SK-N-SH (cell line): ENCODE measurements at regions not wholly inside any gene's neighbourhood (a gene's known extent, or its start where the extent isn't known, plus 50 kb on each side); places are given as distances from the start of the nearest gene placed in this dataset.

ENCODE experiments used
- CTCF ChIA-PET: fragments of 300-600, 350-600 bp; formaldehyde crosslinking; extraction: SDS; loops from one replicate; lab custom pipeline; 2021; lab: Yijun Ruan, JAX
- POLR2A ChIA-PET: fragments of 350-600 bp; sonication (Branson Sonifier 250); formaldehyde crosslinking; extraction: SDS; loops from one replicate; lab custom pipeline; 2020; ENCODE audit warnings: antibody characterized with exemption, inconsistent platforms; lab: Yijun Ruan, JAX
- DNase-seq: peaks from one replicate; pipeline ENCODE4 v3.0.0; 2012
- H2AFZ ChIP-seq: fragments of 200-600 bp; sonication (generic); 2 replicates; pipeline ENCODE4 v1.8.1; 2016; ENCODE audit warnings: antibody characterized with exemption, mild to moderate bottlenecking, low read depth
- H3F3A ChIP-seq: fragments of 200-600 bp; sonication (generic); replicated peaks from 2 replicates; pipeline ENCODE3; 2016; ENCODE audit warnings: antibody characterized with exemption, mild to moderate bottlenecking; ENCODE audit not compliant: insufficient read depth
- H3K27ac ChIP-seq, 2 experiments: fragments of 200-500 bp in 1 of 2; fragments of 200-600 bp in 1 of 2; sonication (Bioruptor generic) in 1 of 2; sonication (generic), shearing (Covaris generic) in 1 of 2; 2 replicates each; pipeline versions ENCODE4 v1.5.1 to v1.6.1; 2014 to 2016; ENCODE audit warnings: low read depth in 2 of 2, inconsistent platforms in 1 of 2, low read length in 1 of 2, mild to moderate bottlenecking in 1 of 2, mixed read lengths in 1 of 2
- H3K27me3 ChIP-seq: fragments of 200-600 bp; sonication (generic), shearing (Covaris generic); 2 replicates; pipeline ENCODE4 v1.6.1; 2016; ENCODE audit warnings: mixed run types; ENCODE audit not compliant: insufficient read depth
- H3K36me3 ChIP-seq, 2 experiments: fragments of 200-500 bp in 1 of 2; fragments of 200-600 bp in 1 of 2; sonication (Bioruptor generic) in 1 of 2; sonication (generic) in 1 of 2; replicated peaks in 1 of 2; 2 replicates each; pipeline versions ENCODE3 to v1.5.1; 2014 to 2016; ENCODE audit warnings: low read length in 1 of 2, mild to moderate bottlenecking in 1 of 2; ENCODE audit not compliant: insufficient read depth in 2 of 2, control insufficient read depth in 1 of 2
- H3K4me1 ChIP-seq, 2 experiments: fragments of 200-500 bp in 1 of 2; fragments of 200-600 bp in 1 of 2; sonication (Bioruptor generic) in 1 of 2; sonication (generic), shearing (Covaris generic) in 1 of 2; 2 replicates each; pipeline versions ENCODE4 v1.5.1 to v1.6.1; 2014 to 2016; ENCODE audit warnings: low read depth in 1 of 2, low read length in 1 of 2, mixed run types in 1 of 2; ENCODE audit not compliant: insufficient read depth in 2 of 2, control insufficient read depth in 1 of 2
- H3K4me2 ChIP-seq: fragments of 200-600 bp; sonication (generic), shearing (Covaris generic); 2 replicates; pipeline ENCODE4 v1.6.1; 2017; ENCODE audit warnings: mixed run types
- H3K4me3 ChIP-seq, 2 experiments: fragments of 200-500 bp in 1 of 2; fragments of 200-600 bp in 1 of 2; sonication (Bioruptor generic) in 1 of 2; sonication (generic), shearing (Covaris generic) in 1 of 2; 2 replicates each; pipeline versions ENCODE4 v1.5.1 to v1.8.1; 2014 to 2016; ENCODE audit warnings: low read depth in 2 of 2, inconsistent platforms in 1 of 2, low read length in 1 of 2, mild to moderate bottlenecking in 1 of 2, mixed read lengths in 1 of 2, moderate library complexity in 1 of 2
- H3K79me2 ChIP-seq: fragments of 200-600 bp; sonication (generic); 2 replicates; pipeline ENCODE4 v1.8.1; 2017; ENCODE audit warnings: mild to moderate bottlenecking; ENCODE audit not compliant: insufficient read depth
- H3K9ac ChIP-seq: fragments of 200-600 bp; sonication (generic); 2 replicates; pipeline ENCODE4 v1.6.1; 2017; ENCODE audit warnings: mixed run types
- H3K9me2 ChIP-seq: fragments of 200-600 bp; sonication (generic); 2 replicates; pipeline ENCODE4 v1.6.1; 2017; ENCODE audit warnings: mixed run types
- H3K9me3 ChIP-seq: fragments of 200-600 bp; sonication (generic); 2 replicates; pipeline ENCODE4 v1.6.1; 2017; ENCODE audit warnings: mixed run types, mild to moderate bottlenecking, moderate library complexity
- H4K20me1 ChIP-seq: fragments of 200-600 bp; sonication (generic); 2 replicates; pipeline ENCODE4 v1.6.1; 2017; ENCODE audit warnings: mild to moderate bottlenecking, mixed run types; ENCODE audit not compliant: insufficient read depth
- CHD2 ChIP-seq: fragments of 150-350 bp; IDR thresholded peaks from 2 replicates; pipeline ENCODE4 v1.6.1; 2018; ENCODE audit warnings: low read length; ENCODE audit not compliant: partially characterized antibody
- FOXJ3 ChIP-seq: sonication (generic); formaldehyde crosslinking; IDR thresholded peaks from 2 replicates; pipeline ENCODE4 v1.5.1; 2020; ENCODE audit warnings: mild to moderate bottlenecking, missing genetic modification reagents
- GABPA ChIP-seq: IDR thresholded peaks from 2 replicates; pipeline ENCODE4 v1.4.0; 2012; ENCODE audit warnings: low read depth, mild to moderate bottlenecking
- GATA2 ChIP-seq: sonication (generic); formaldehyde crosslinking; IDR thresholded peaks from 2 replicates; pipeline ENCODE4 v1.5.0; 2020; ENCODE audit warnings: mild to moderate bottlenecking, missing genetic modification reagents
- MAX ChIP-seq: IDR thresholded peaks from 2 replicates; pipeline ENCODE4 v1.4.0; 2012; ENCODE audit warnings: low read depth
- MEF2A ChIP-seq: IDR thresholded peaks from 2 replicates; pipeline ENCODE4 v1.4.0; 2012; ENCODE audit warnings: low read depth, borderline replicate concordance
- NFIC ChIP-seq: IDR thresholded peaks from 2 replicates; pipeline ENCODE4 v1.4.0; 2012; ENCODE audit warnings: borderline replicate concordance
- NRF1 ChIP-seq: IDR thresholded peaks from 2 replicates; pipeline ENCODE4 v1.6.1; 2012; ENCODE audit warnings: low read depth, mild to moderate bottlenecking, low read length
- RCOR1 ChIP-seq: fragments of 150-350 bp; IDR thresholded peaks from 2 replicates; pipeline ENCODE4 v1.6.1; 2017; ENCODE audit warnings: antibody characterized with exemption, low read length
- RFX5 ChIP-seq: IDR thresholded peaks from 2 replicates; pipeline ENCODE4 v1.6.1; 2012; ENCODE audit warnings: mild to moderate bottlenecking, improper control_type of control experiment, low read length
- RXRA ChIP-seq: IDR thresholded peaks from 2 replicates; pipeline ENCODE4 v1.4.0; 2012; ENCODE audit warnings: low read depth, mild to moderate bottlenecking, borderline replicate concordance
- SIN3A ChIP-seq: IDR thresholded peaks from 2 replicates; pipeline ENCODE4 v1.6.1; 2012; ENCODE audit warnings: low read depth, mild to moderate bottlenecking, low read length, moderate library complexity, borderline replicate concordance
- SMC3 ChIP-seq: IDR thresholded peaks from 2 replicates; pipeline ENCODE4 v1.6.1; 2012; ENCODE audit warnings: low read depth, low read length, improper control_type of control experiment
- ZBTB33 ChIP-seq: IDR thresholded peaks from 2 replicates; pipeline ENCODE4 v1.4.0; 2012; ENCODE audit warnings: low read depth, borderline replicate concordance
- WGBS: methylation state at CpG from one replicate; pipeline ENCODE4 v1.1.6; 2017; ENCODE audit warnings: low lambda C conversion rate; 5-methylcytosine and 5-hydroxymethylcytosine counted together

- Histone ChIP-seq H3K4me1 (no peaks in the 10 kb centered on the region), H3K79me2 (no peaks in the 10 kb centered on the region), H4K20me1 (no peaks in the 10 kb centered on the region), H3K9me3 (no peaks in the 10 kb centered on the region), H3K36me3 (no peaks in the 10 kb centered on the region), H2AFZ (no peak overlapping the region), H3K27me3 (no peaks in the 10 kb centered on the region), H3K4me2 (no peak overlapping the region), H3F3A (peaks cover 4% of the 10 kb centered on the region), H3K9ac (no peak overlapping the region), H3K4me3 (no peak overlapping the region), H3K9me2 (no peaks in the 10 kb centered on the region), H3K27ac (no peak overlapping the region)
- POLR2A ChIA-PET = no interaction called here
- no peak for TF ChIP-seq SIN3A
- no peak for TF ChIP-seq MEF2A
- TF ChIP-seq NRF1 = no peak
- TF ChIP-seq RXRA = no peak
- TF ChIP-seq GATA2 (CRISPR knock-in tag) = no peak
- TF ChIP-seq FOXJ3 (CRISPR knock-in tag) = no peak
- TF ChIP-seq RFX5 = no peak
- no peak for TF ChIP-seq GABPA
- TF ChIP-seq CHD2 = no peak
- no peak for TF ChIP-seq MAX
- TF ChIP-seq SMC3 = no peak
- no peak for DNase-seq
- 36% methylated on average over 10 of the region's 16 CpGs for WGBS
- CTCF ChIA-PET = no interaction called here
Observed at GRCh38 chr1:2918441-2918840, 102.8 kb upstream of the ACTRT2 start.

- WGBS = 21% methylated on average over 7 of the region's 17 CpGs
- no peak overlapping the region for H2AFZ ChIP-seq
- H3K27me3 ChIP-seq = no peaks in the 10 kb centered on the region
- CTCF ChIA-PET = interaction anchor here (0.8 kb wide), 1 partner anchor 8 kb away, joined by 3 read pairs; no protein-coding TSS in a partner anchor
- no peak overlapping the region for H3K4me2 ChIP-seq
- H3K9ac ChIP-seq = no peak overlapping the region
- H4K20me1 ChIP-seq = no peaks in the 10 kb centered on the region
- no peak overlapping the region for H3K27ac ChIP-seq
- H3K9me3 ChIP-seq = no peaks in the 10 kb centered on the region
- no peaks in the 10 kb centered on the region for H3K36me3 ChIP-seq
- H3K4me3 ChIP-seq = no peak overlapping the region
- DNase-seq = no peak
- TF ChIP-seq RFX5 (no peak), ZBTB33 (no peak), MAX (no peak), RCOR1 (no peak), SMC3 (no peak), NFIC (no peak)
- TF ChIP-seq, all 33 proteins: peak for 0
- Histone ChIP-seq H3K4me1 (no peaks in the 10 kb centered on the region), H3K9me2 (no peaks in the 10 kb centered on the region), H3K79me2 (no peaks in the 10 kb centered on the region), H3F3A (peaks cover 4% of the 10 kb centered on the region)
- POLR2A ChIA-PET = no interaction called here
Observed at GRCh38 chr1:2919841-2920240, 101.4 kb upstream of the ACTRT2 start.
